NCI-H146 treated with DMSO at 0.1 percent for 48 hours (cell line): ENCODE measurements at regions not wholly inside any gene's neighbourhood (a gene's known extent, or its start where the extent isn't known, plus 50 kb on each side); places are given as distances from the start of the nearest gene placed in this dataset.
"Not testable (repeated sequence)": the region's sequence is repeated elsewhere in the genome, so short reads cannot be mapped to it uniquely, and the experiment has no call there.

Experiments used
- DNase-seq: peaks from one replicate; lab custom pipeline; 2025; ENCODE audit not compliant: unreplicated experiment; lab: John Stamatoyannopoulos, UW

DNA sequence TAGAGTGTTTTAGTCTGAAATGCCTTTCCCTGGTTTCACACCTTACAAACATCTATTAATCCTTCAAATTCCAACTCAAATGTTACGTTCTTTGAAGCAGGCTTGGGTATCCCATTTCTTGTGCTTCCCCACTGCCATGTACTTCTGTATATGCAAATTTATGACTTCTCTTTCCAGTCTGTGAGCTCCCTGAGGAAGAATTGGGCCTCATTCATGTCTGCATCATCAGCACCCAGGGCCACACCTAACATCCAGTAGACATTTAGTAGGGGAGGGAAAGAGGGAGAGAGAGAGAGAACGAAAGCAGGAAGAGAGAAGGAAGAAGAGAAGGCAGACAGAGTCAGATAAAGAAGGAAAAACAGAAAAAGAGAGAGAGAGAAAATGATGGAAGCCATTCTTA, 53.3 kb upstream of the KY start:
- DNase-seq: no peak

- DNase-seq: peak; percentile 68
Measured at GRCh38 chr3:134704556-134704955, 53.7 kb upstream of the KY start.

DNA sequence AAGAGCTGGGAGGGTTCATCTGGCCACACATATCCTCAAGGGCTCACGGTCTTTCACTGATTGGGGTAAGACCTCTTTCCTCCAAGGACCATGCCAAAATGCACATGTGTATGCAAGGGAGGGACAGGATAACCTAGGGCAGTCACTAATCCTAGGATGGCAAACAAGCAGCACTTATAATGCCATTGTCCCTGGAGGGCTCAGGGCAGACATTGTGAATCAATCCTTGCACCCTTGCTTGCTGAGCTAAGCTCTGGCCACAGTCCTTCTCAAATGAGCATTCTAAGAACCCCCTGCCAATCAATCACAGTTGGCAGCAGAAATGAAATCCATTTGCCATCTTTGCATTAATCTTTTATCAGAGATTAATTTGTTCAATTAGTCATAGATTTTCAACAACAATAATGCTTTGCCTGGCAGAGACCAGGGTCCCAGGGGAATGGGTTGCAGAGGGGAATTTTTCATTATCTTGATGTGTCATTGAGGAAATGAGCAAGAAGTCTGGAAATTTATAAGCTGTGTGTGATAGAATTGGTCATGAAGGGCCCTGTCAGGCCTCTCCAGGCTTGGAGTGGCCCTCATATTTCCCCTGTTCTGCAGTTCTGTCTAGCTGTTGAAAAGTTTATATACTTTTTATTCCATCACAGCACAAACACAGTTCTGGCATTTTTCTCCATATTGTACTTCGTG, 57.2 kb upstream of the KY start:
- DNase-seq: no peak

DNA sequence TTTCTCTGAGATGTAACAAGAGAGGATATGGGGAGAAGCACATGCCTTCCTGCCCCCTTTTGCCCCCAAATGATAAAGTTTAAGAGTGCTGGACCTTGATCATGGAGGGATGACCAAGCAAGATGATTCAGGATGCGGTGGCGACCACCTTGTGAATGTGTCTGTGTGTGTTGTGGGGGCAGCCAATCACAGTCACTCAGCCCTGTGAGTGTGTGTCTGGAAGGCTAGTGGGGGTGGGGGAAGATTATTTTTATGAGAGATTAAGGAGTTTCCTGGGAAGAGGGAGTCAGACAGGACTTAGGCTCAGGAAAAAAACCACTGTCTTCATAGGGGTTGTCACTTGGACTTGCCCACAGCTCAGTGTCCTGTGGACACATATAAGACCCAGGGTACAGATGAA, 57.8 kb upstream of the KY start:
- no peak for DNase-seq

- no peak for DNase-seq
Measured at GRCh38 chr3:134709076-134709475, 58.3 kb upstream of the KY start.

DNA sequence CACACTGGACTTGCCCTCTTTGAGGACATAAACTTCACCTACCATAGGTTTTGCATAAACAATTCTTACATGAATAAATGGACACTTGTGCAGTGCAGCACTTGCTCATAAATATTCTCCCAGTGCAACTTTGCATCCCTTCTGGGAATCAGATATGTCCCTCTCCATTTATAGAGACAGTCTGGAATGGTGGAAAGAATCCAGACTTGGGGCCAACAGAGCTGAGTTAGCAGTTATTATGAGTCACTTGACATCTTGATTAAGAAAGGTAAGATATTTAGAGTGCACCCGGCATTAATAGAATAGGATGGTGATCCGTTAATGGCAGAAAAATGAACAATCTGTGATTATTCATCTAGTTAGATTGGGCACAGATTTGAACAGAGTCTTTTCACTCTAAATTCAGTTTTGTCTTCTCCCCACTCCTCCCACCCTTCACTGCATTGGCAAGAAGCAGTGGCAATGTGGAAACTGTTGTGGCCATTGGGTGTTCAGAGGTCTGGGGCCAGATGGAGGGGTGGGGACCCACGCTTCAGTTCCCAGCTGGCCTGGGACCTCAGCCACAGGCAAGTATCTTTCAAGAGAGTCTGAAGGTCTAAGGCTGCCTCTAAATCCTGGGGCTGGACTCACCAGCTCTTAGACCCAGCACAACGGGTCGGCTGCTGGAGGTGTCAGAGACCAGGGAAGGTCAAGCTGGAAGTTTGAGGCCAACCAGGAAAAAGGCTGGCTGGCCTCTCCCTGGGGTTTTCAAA, 58.9 kb upstream of the KY start:
- no peak for DNase-seq

DNA sequence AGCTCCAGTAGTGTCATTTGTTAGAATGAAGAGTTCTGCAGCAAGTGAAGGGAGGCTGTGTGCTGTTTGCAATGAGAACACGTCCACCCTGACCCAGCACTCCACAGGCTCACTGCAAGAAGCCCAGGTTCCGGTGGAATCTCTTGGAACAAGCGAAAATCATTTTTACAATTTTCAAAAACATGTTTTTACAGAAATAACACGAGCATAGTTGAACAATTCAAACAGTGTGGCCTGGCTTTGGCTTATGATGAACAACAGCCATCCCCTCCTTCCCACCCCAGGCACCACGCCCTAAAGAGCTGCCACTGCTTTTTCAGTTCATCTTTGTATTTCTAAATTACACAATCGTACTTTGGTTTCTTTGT, 59.5 kb upstream of the KY start:
- no peak for DNase-seq

- DNase-seq: no peak
Measured at GRCh38 chr3:134711284-134711683, 60.5 kb upstream of the KY start.

DNA sequence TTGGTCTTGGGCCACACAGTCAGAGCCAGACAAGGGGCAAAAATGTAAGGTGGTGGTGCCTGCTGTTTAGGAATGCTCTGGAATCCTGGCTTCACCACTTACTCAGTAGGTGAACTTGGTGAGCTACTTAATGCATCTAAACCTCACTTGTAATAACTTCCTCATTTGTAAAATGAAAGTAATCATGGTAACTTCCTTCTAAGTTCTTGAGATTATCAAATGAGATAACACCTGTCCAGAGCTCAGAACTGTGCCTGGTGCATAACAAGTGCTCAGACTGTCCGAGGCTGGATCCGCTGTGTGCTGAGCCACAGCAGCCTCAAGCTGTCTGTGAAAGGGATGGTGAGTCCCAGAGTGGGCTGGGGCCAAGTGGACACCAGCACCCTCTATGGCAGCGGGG, 62.8 kb upstream of the KY start:
- DNase-seq: no peak

DNA sequence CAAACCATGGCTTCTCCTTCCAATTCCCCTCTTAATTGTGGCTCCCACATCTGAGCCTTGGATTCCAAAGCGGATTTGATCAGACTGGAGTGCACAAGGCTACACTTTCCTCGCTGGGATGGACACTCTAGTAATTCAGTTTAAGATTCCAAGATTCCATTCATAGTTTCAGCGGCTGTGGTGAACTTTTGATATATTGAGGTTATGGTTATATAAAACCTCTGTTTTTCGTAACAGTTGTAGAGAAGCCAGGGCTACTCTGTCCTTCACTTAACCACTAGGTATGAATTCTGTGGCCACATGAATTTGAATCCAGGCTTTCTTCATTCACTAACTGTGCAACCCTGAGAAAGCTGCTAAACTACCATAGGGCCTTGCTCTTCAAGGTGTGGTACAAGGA, 67.9 kb upstream of the KY start:
- no peak for DNase-seq

DNA sequence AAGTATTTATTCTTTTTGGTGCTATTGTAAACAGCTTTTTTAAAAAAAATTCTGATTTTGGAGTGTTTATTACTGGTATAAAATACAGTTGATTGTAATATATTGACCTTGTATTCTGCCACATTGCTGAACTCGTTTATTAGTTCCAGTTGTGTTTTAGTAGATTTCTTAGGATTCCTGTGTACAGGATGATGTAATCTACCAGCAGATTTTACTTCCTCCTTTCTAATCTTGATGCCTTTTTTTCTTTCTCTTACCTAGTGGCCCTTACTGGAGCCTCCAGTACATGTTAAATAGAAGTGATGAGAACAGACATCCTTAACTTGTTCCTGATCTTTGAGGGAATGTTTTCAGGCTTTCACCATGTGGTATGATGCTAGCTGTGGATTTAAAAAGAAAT, 70.4 kb upstream of the KY start:
- DNase-seq: no peak

- DNase-seq: no peak
Measured at GRCh38 chr3:134722969-134723368, 72.1 kb upstream of the EPHB1 start.

DNA sequence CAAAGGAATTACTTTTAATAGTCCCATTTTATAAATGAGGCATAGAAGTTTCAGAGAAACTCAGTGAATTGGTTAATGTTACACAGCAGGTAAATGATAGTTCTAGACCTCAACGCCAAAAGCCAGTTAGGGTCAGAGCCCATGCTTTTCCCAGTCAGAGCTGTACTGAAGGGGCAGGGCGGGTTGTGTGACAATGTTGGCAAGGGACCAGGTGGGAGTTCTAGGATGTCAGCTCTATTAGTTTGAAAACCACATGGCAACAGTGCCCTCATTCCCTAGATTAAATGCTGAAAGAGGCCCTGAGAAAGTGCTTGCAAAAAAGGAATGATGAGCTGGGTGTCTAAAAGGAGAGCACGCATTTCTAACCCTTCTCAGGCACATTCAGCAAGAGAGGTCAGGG, 65.4 kb upstream of the EPHB1 start:
- no peak for DNase-seq

DNA sequence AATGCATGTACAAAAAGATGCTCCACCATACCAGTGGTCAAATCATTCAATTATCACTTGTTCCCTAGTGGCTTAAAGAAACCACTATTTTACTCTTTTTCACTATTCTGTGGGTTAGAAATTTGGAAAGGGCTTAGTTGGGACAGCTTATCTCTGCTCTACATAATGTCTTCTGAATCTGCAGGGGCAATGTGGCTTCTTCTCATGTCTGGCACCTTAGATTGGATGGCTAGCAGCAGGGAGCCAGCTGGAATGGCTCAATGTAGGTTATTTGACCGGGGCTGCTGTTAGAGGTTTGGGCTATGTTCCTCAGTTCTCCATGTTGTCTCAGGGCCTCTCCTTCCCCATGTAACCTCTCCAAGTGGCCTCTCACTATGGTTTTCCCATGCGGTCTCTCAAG, 57.5 kb upstream of the EPHB1 start:
- no peak for DNase-seq

GRCh38 chr3:134740077-134740476, 55.0 kb upstream of the EPHB1 start:
- DNase-seq: not testable (repeated sequence)

- DNase-seq: no peak
Measured at GRCh38 chr3:134742202-134742601, 52.9 kb upstream of the EPHB1 start.

DNA sequence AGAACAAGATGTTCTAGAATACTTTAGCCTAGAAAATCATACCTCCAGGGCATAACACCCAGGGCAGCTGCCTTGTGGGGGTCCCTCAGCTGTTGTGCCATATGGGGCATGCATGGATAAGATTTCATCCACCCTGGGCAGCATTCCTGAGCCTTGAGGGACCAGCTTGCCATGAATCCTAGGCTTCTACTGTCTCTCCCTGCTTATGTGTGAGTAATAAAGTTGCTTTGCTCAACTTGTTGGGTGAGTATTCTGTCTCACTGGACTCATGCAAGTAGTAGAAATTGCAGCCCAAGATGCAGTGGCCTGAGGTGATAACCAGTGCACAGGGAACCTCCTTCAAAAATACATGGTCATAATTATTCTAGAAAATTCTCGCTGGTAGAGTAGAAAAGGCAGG, 52.1 kb upstream of the EPHB1 start:
- no peak for DNase-seq
